Keratinocyte (primary cell): ENCODE measurements at regions not wholly inside any gene's neighbourhood (a gene's known extent, or its start where the extent isn't known, plus 50 kb on each side); places are given as distances from the start of the nearest gene placed in this dataset.

ENCODE experiments used
- CTCF ChIP-seq, 3 experiments: IDR thresholded peaks in 1 of 3; conservative IDR thresholded peaks in 1 of 3; optimal IDR thresholded peaks in 1 of 3; 2 replicates in 2 of 3; 3 replicates in 1 of 3; pipeline versions ENCODE3 to v1.5.1; 2011; ENCODE audit warnings: low read length in 3 of 3, mild to moderate bottlenecking in 3 of 3, moderate library complexity in 2 of 3, control low read depth in 1 of 3, inconsistent platforms in 1 of 3; ENCODE audit not compliant: insufficient read depth in 2 of 3; ENCODE audit errors: extremely low read depth in 1 of 3
- EZH2 ChIP-seq: IDR thresholded peaks from one replicate; pipeline ENCODE4 v1.6.1; 2012; ENCODE audit warnings: inconsistent platforms, mild to moderate bottlenecking, low read length, moderate library complexity

GRCh38 chr13:88377852-88378251, 706.7 kb downstream of the SLITRK5 start:
- TF ChIP-seq CTCF (optimal IDR thresholded peaks at IDR 0.05 in 1 of 3, IDR thresholded peaks at IDR 0.05 in 1 of 3, conservative IDR thresholded peaks at IDR 0.05 in 1 of 3; ENCODE audit: extremely low read depth in 1 of 3, insufficient read depth in 2 of 3, low read length in 3 of 3) (no peak), EZH2 (no peak)
